ENCODE measurements at regions not wholly inside any gene's neighbourhood (a gene's known extent, or its start where the extent isn't known, plus 50 kb on each side); places are given as distances from the start of the nearest gene placed in this dataset.

DNA sequence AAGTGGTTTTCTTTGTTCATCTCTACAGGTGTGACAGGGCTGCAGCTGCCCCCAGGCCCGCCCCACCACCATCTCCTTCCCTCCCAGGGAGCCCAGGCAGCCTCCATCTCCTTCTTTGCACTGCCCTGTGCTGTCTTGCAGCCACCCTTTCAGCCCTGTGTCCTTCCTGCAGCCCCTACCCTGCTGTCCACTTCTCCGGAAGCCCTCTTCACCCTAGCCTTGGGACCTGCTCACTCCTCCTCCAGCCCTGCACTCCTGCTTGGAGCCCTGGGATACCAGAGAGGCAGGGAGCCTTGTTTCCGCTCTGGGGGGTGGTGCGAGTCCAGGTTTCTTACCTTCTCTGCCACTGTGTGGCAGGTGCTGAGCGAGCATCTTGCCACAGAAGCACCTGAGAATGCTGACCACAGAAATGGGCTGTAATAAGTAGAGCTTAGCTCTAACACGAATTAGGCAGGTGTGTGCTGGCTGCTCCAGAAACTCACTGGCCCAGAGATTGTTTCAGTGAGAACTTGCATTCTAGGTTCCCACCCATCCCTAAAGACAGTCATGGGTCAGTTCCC lies 51.3 kb upstream of the GADD45G start:
- TF ChIP-seq SUZ12 (IDR thresholded peaks at IDR 0.05) (no peak), BHLHE40 (IDR thresholded peaks at IDR 0.05; ENCODE audit: borderline replicate concordance) (no peak), FOXM1 (IDR thresholded peaks at IDR 0.05; ENCODE audit: borderline replicate concordance) (no peak), FOXA1 (IDR thresholded peaks at IDR 0.05) (no peak), FOXK2 (IDR thresholded peaks at IDR 0.05) (no peak)

Data from HEK293T (cell line).